G401.6 (cell line): ENCODE measurements at regions not wholly inside any gene's neighbourhood (a gene's known extent, or its start where the extent isn't known, plus 50 kb on each side); places are given as distances from the start of the nearest gene placed in this dataset.
"Not testable (repeated sequence)": the region's sequence is repeated elsewhere in the genome, so short reads cannot be mapped to it uniquely, and the experiment has no call there.

Experiments used
- FAIRE-seq: peaks from 2 replicates; lab custom pipeline; 2012; peaks lifted over from hg19 to GRCh38; lab: Jason Lieb, UNC

GRCh38 chr12:115810122-115810901 is 467.2 kb downstream of the MED13L start:
- no peak for FAIRE-seq

- no peak for FAIRE-seq
These were observed 471.5 kb downstream of the MED13L start for GRCh38 chr12:115806000-115806399.

- FAIRE-seq, result no peak
These were observed 474.7 kb downstream of the MED13L start for GRCh38 chr12:115802767-115803166.

- FAIRE-seq, result no peak
These were observed 475.6 kb downstream of the MED13L start for GRCh38 chr12:115801871-115802270.

- FAIRE-seq, result no peak
These were observed 477.9 kb downstream of the MED13L start for GRCh38 chr12:115799610-115800009.

- no peak for FAIRE-seq
These were observed 479.1 kb downstream of the MED13L start for GRCh38 chr12:115798309-115798917.

GRCh38 chr12:115794659-115795081 is 482.8 kb downstream of the MED13L start:
- no peak for FAIRE-seq

GRCh38 chr12:115791331-115791730 is 486.2 kb downstream of the MED13L start:
- FAIRE-seq, result no peak

- no peak for FAIRE-seq
These were observed 487.0 kb downstream of the MED13L start for GRCh38 chr12:115790526-115790925.

GRCh38 chr12:115786490-115786889 is 491.0 kb downstream of the MED13L start:
- not testable (repeated sequence) for FAIRE-seq

- FAIRE-seq, result no peak
These were observed 491.9 kb downstream of the MED13L start for GRCh38 chr12:115785548-115785947.

- FAIRE-seq, result no peak
These were observed 501.1 kb downstream of the MED13L start for GRCh38 chr12:115776399-115776798.

GRCh38 chr12:115774148-115774895 is 503.2 kb downstream of the MED13L start:
- no peak for FAIRE-seq

GRCh38 chr12:115771601-115772000 is 505.9 kb downstream of the MED13L start:
- no peak for FAIRE-seq

GRCh38 chr12:115771065-115771464 is 506.4 kb downstream of the MED13L start:
- no peak for FAIRE-seq

GRCh38 chr12:115770643-115771042 is 506.9 kb downstream of the MED13L start:
- no peak for FAIRE-seq

- no peak for FAIRE-seq
These were observed 509.6 kb downstream of the MED13L start for GRCh38 chr12:115767916-115768315.

GRCh38 chr12:115763982-115764621 is 513.4 kb downstream of the MED13L start:
- no peak for FAIRE-seq

- no peak for FAIRE-seq
These were observed 514.1 kb downstream of the MED13L start for GRCh38 chr12:115763376-115763775.

- no peak for FAIRE-seq
These were observed 514.6 kb downstream of the MED13L start for GRCh38 chr12:115762936-115763335.

- no peak for FAIRE-seq
These were observed 515.7 kb downstream of the MED13L start for GRCh38 chr12:115761784-115762183.

GRCh38 chr12:115760231-115760630 is 517.3 kb downstream of the MED13L start:
- FAIRE-seq, result no peak
